Activated naive CD8-positive, alpha-beta T cell (primary cell): ENCODE measurements at regions not wholly inside any gene's neighbourhood (a gene's known extent, or its start where the extent isn't known, plus 50 kb on each side); places are given as distances from the start of the nearest gene placed in this dataset.

ENCODE experiments used
- H3K27ac Mint-ChIP-seq: one replicate; pipeline ENCODE4 v1.8.0; 2021; ENCODE audit warnings: mixed read lengths
- H3K27me3 Mint-ChIP-seq: one replicate; pipeline ENCODE4 v1.8.0; 2021; ENCODE audit warnings: mixed read lengths
- H3K36me3 Mint-ChIP-seq: one replicate; pipeline ENCODE4 v1.8.0; 2021; ENCODE audit warnings: mixed read lengths
- H3K4me1 Mint-ChIP-seq: one replicate; pipeline ENCODE4 v1.8.0; 2021; ENCODE audit warnings: low read depth, mixed read lengths
- H3K4me3 Mint-ChIP-seq: one replicate; pipeline ENCODE4 v1.8.0; 2021; ENCODE audit warnings: mild to moderate bottlenecking, mixed read lengths
- H3K9me3 Mint-ChIP-seq: one replicate; pipeline ENCODE4 v1.8.0; 2021; ENCODE audit warnings: low read depth, mixed read lengths

GRCh38 chrX:39528161-39528916 lies 569.4 kb downstream of the BCOR start:
- H3K36me3 Mint-ChIP-seq: no peaks in the 10 kb centered on the region
- no peaks in the 10 kb centered on the region for H3K9me3 Mint-ChIP-seq
- no peaks in the 10 kb centered on the region for H3K27me3 Mint-ChIP-seq
- no peak overlapping the region for H3K4me3 Mint-ChIP-seq
- peaks cover 5% of the 10 kb centered on the region for H3K4me1 Mint-ChIP-seq
- H3K27ac Mint-ChIP-seq: no peak overlapping the region

- Mint-ChIP-seq H3K27me3 (no peaks in the 10 kb centered on the region), H3K36me3 (no peaks in the 10 kb centered on the region), H3K9me3 (no peaks in the 10 kb centered on the region), H3K4me3 (no peak overlapping the region), H3K4me1 (peaks cover 5% of the 10 kb centered on the region), H3K27ac (no peak overlapping the region)
These were observed 565.0 kb downstream of the BCOR start for GRCh38 chrX:39532761-39533160.

GRCh38 chrX:39534949-39535348 lies 562.8 kb downstream of the BCOR start:
- Mint-ChIP-seq H3K4me3 (no peak overlapping the region), H3K27ac (no peak overlapping the region), H3K9me3 (no peaks in the 10 kb centered on the region), H3K4me1 (peaks cover 5% of the 10 kb centered on the region), H3K36me3 (no peaks in the 10 kb centered on the region), H3K27me3 (no peaks in the 10 kb centered on the region)

GRCh38 chrX:39536211-39536610 lies 561.5 kb downstream of the BCOR start:
- no peak overlapping the region for H3K27ac Mint-ChIP-seq
- no peaks in the 10 kb centered on the region for H3K27me3 Mint-ChIP-seq

GRCh38 chrX:39541881-39542280 lies 555.9 kb downstream of the BCOR start:
- H3K27me3 Mint-ChIP-seq: no peaks in the 10 kb centered on the region
- no peak overlapping the region for H3K4me3 Mint-ChIP-seq
- no peak overlapping the region for H3K27ac Mint-ChIP-seq
- no peaks in the 10 kb centered on the region for H3K9me3 Mint-ChIP-seq
- H3K4me1 Mint-ChIP-seq: no peaks in the 10 kb centered on the region
- H3K36me3 Mint-ChIP-seq: peaks cover 2% of the 10 kb centered on the region

More at GRCh38 chrX:39536211-39536610, 561.5 kb downstream of the BCOR start:
- H3K36me3 Mint-ChIP-seq: no peaks in the 10 kb centered on the region
- H3K4me1 Mint-ChIP-seq: peaks cover 5% of the 10 kb centered on the region
- H3K9me3 Mint-ChIP-seq: no peaks in the 10 kb centered on the region
- no peak overlapping the region for H3K4me3 Mint-ChIP-seq

- no peak overlapping the region for H3K4me3 Mint-ChIP-seq
- H3K27ac Mint-ChIP-seq: no peak overlapping the region
- H3K9me3 Mint-ChIP-seq: no peaks in the 10 kb centered on the region
- H3K4me1 Mint-ChIP-seq: no peaks in the 10 kb centered on the region
- peaks cover 2% of the 10 kb centered on the region for H3K36me3 Mint-ChIP-seq
- H3K27me3 Mint-ChIP-seq: no peaks in the 10 kb centered on the region
These were observed 555.4 kb downstream of the BCOR start for GRCh38 chrX:39542316-39542715.

- Mint-ChIP-seq H3K4me1 (peaks cover 6% of the 10 kb centered on the region), H3K27me3 (no peaks in the 10 kb centered on the region), H3K27ac (no peak overlapping the region), H3K36me3 (peaks cover 2% of the 10 kb centered on the region), H3K4me3 (no peak overlapping the region), H3K9me3 (no peaks in the 10 kb centered on the region)
These were observed 546.9 kb downstream of the BCOR start for GRCh38 chrX:39550795-39551361.

GRCh38 chrX:39551762-39552161 lies 546.0 kb downstream of the BCOR start:
- peaks cover 6% of the 10 kb centered on the region for H3K4me1 Mint-ChIP-seq

GRCh38 chrX:39555431-39555830 lies 542.3 kb downstream of the BCOR start:
- peaks cover 6% of the 10 kb centered on the region for H3K4me1 Mint-ChIP-seq
- no peak overlapping the region for H3K4me3 Mint-ChIP-seq

More at GRCh38 chrX:39551762-39552161, 546.0 kb downstream of the BCOR start:
- Mint-ChIP-seq H3K27ac (peak overlapping the region; percentile 22), H3K9me3 (no peaks in the 10 kb centered on the region), H3K27me3 (no peaks in the 10 kb centered on the region), H3K4me3 (no peak overlapping the region), H3K36me3 (peaks cover 2% of the 10 kb centered on the region)

GRCh38 chrX:39556056-39556455 lies 541.7 kb downstream of the BCOR start:
- H3K27ac Mint-ChIP-seq: no peak overlapping the region
- peaks cover 2% of the 10 kb centered on the region for H3K36me3 Mint-ChIP-seq
- H3K9me3 Mint-ChIP-seq: no peaks in the 10 kb centered on the region
- H3K27me3 Mint-ChIP-seq: no peaks in the 10 kb centered on the region
- H3K4me1 Mint-ChIP-seq: peaks cover 6% of the 10 kb centered on the region
- H3K4me3 Mint-ChIP-seq: no peak overlapping the region

More at GRCh38 chrX:39555431-39555830, 542.3 kb downstream of the BCOR start:
- peaks cover 2% of the 10 kb centered on the region for H3K36me3 Mint-ChIP-seq
- H3K27me3 Mint-ChIP-seq: no peaks in the 10 kb centered on the region
- no peaks in the 10 kb centered on the region for H3K9me3 Mint-ChIP-seq
- H3K27ac Mint-ChIP-seq: no peak overlapping the region

- no peaks in the 10 kb centered on the region for H3K4me1 Mint-ChIP-seq
- H3K4me3 Mint-ChIP-seq: no peak overlapping the region
- no peaks in the 10 kb centered on the region for H3K27me3 Mint-ChIP-seq
- no peaks in the 10 kb centered on the region for H3K36me3 Mint-ChIP-seq
- peak overlapping the region; percentile 22 for H3K27ac Mint-ChIP-seq
- H3K9me3 Mint-ChIP-seq: no peaks in the 10 kb centered on the region
These were observed 538.5 kb downstream of the BCOR start for GRCh38 chrX:39559229-39559628.

GRCh38 chrX:39560271-39560670 lies 537.5 kb downstream of the BCOR start:
- no peaks in the 10 kb centered on the region for H3K27me3 Mint-ChIP-seq
- H3K4me3 Mint-ChIP-seq: no peak overlapping the region
- H3K4me1 Mint-ChIP-seq: no peaks in the 10 kb centered on the region
- no peaks in the 10 kb centered on the region for H3K9me3 Mint-ChIP-seq
- H3K36me3 Mint-ChIP-seq: no peaks in the 10 kb centered on the region
- H3K27ac Mint-ChIP-seq: no peak overlapping the region

- Mint-ChIP-seq H3K27ac (no peak overlapping the region), H3K4me3 (no peak overlapping the region)
These were observed 534.6 kb downstream of the BCOR start for GRCh38 chrX:39563178-39563577.

GRCh38 chrX:39564751-39565150 lies 533.0 kb downstream of the BCOR start:
- Mint-ChIP-seq H3K4me3 (no peak overlapping the region), H3K36me3 (no peaks in the 10 kb centered on the region), H3K4me1 (no peaks in the 10 kb centered on the region), H3K9me3 (no peaks in the 10 kb centered on the region), H3K27me3 (no peaks in the 10 kb centered on the region), H3K27ac (no peak overlapping the region)

More at GRCh38 chrX:39563178-39563577, 534.6 kb downstream of the BCOR start:
- Mint-ChIP-seq H3K36me3 (no peaks in the 10 kb centered on the region), H3K9me3 (no peaks in the 10 kb centered on the region), H3K27me3 (no peaks in the 10 kb centered on the region), H3K4me1 (no peaks in the 10 kb centered on the region)

- Mint-ChIP-seq H3K4me3 (no peak overlapping the region), H3K4me1 (peaks cover 11% of the 10 kb centered on the region), H3K27me3 (no peaks in the 10 kb centered on the region), H3K9me3 (no peaks in the 10 kb centered on the region), H3K27ac (no peak overlapping the region), H3K36me3 (no peaks in the 10 kb centered on the region)
These were observed 523.6 kb downstream of the BCOR start for GRCh38 chrX:39574178-39574577.
